G401 (cell line): ENCODE measurements at regions not wholly inside any gene's neighbourhood (a gene's known extent, or its start where the extent isn't known, plus 50 kb on each side); places are given as distances from the start of the nearest gene placed in this dataset.
"Not testable (repeated sequence)": the region's sequence is repeated elsewhere in the genome, so short reads cannot be mapped to it uniquely, and the experiment has no call there.

Source experiments
- DNase-seq: peaks from one replicate; pipeline ENCODE4 v3.0.0-alpha.2; 2015; ENCODE audit warnings: low spot score
- in situ Hi-C: cut with HindIII; loops from 2 replicates; pipeline ENCODE4 v1.10.0; 2016; ENCODE audit warnings: low sequenced_read_pairs, mixed read lengths

DNA sequence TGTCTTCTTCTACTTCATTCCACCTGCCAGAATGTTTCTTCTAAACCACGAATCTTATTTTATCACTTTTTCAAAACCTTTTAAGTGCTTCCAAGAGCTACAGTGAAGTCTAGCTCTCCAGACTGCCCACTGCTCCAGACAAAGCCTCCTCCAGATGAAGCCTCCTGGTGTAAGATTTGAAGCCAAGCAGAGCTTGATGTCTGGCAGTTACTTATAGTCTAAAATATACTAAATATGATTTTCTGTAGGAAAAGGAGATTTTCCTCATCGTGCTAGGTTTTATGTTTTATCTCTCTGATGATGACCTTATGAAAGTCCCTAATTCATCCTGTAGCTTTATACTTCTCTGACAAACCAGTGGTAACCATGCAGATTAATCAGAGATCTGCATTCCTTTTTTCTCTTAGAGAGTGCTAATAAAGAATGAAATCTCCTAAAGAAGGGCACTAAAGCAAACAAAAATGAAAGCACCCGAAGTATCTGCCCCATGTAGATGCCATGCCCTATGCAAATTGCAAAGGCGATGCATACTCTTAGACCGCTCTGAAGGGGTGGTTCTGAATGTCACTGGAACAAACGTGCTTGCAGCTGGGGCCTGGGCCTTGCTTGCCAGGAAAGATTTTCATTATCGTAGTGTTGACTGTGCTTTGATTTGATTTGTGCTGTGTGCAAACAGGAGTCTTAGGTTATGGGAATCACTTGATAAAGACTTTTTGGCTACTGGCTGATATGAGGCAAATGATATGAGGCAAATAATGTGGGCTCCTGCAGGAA lies 314.2 kb downstream of the PID1 start:
- in situ Hi-C loops = no loop called here
- no peak for DNase-seq

DNA sequence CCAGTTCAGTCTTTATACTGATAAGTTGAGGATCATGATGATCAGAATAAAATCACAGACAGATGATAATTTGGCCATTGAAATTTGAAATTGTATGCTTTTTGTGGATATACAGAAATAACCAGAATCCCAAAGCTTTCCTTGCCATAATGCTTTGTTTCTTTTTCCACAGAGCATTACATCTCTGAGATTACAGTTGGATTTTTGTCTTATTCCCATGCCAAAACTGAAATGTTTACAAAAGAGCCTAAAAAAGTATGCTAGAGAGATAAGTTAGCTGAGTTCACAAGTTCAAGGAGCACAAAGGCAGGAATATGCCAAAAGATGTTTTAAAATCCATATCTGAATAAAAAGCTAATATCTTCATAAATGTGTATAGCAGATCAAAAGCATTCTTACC lies 321.3 kb downstream of the PID1 start:
- in situ Hi-C loops = no loop called here
- DNase-seq = no peak

DNA sequence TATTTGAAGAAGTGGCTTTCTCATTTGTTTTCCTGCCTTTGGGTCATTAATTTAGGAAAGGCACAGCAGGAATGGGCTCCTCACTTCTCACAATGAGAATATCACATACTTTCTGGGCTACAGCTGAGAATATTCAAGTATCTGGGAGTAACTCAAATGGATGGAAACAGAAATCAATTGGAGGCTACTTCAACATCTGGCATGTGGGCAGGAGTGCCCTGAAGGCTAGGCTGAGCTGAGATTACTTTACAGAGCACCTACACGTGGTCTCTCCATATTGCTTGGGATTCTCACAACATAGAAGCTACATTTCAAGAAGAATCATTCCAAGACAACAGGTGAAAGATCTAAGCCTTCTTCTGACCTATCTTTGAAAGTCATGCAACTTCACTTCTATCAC lies 325.4 kb downstream of the PID1 start:
- in situ Hi-C loops = no loop called here
- no peak for DNase-seq

- DNase-seq = no peak
- in situ Hi-C loops = no loop called here
These were observed 328.2 kb downstream of the PID1 start for GRCh38 chr2:228942856-228943255.

DNA sequence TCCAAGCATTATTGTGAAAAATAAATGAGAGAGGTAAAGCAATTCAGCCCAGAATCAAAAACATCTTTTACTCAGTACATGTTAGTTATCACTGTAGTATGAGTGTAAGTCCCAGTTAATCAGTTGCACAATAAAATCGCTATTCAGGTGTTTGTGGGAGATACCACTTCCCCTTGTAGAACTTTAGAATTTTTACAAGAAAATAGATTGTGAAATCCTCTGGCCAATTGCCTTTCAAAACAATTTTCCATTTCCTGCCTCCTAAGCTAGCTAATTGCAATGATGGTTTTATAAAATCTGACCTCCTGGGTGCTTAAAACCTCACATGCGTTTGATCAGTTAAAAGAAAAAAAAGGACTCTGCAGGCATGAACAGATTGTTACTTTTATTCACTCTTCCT lies 332.5 kb downstream of the PID1 start:
- in situ Hi-C loops = no loop called here

GRCh38 chr2:228927028-228928010 lies 343.8 kb downstream of the PID1 start:
- in situ Hi-C loops = no loop called here
- no peak for DNase-seq

More for the DNA sequence above, 332.5 kb downstream of the PID1 start:
- no peak for DNase-seq

GRCh38 chr2:228919808-228920207 lies 351.3 kb downstream of the PID1 start:
- no peak for DNase-seq
- in situ Hi-C loops = no loop called here

DNA sequence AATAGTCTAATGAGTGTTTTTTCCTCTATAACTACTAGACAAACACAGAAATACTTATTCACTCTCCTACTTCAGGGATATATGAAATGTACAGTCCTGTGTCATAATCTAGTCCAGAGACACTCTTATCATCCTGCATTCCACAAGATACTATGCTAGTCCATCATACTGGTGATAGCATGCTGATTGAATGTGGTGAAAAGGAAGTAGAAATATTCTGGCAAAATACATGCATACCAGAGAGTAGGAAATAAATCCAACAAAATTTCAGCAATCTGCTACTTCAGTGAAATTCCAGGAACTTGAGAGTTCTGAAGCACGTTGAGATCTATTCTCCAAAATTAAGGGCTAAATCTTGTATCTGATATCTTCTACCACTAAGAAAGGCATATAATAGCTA lies 353.9 kb downstream of the PID1 start:
- DNase-seq = no peak
- in situ Hi-C loops = no loop called here

DNA sequence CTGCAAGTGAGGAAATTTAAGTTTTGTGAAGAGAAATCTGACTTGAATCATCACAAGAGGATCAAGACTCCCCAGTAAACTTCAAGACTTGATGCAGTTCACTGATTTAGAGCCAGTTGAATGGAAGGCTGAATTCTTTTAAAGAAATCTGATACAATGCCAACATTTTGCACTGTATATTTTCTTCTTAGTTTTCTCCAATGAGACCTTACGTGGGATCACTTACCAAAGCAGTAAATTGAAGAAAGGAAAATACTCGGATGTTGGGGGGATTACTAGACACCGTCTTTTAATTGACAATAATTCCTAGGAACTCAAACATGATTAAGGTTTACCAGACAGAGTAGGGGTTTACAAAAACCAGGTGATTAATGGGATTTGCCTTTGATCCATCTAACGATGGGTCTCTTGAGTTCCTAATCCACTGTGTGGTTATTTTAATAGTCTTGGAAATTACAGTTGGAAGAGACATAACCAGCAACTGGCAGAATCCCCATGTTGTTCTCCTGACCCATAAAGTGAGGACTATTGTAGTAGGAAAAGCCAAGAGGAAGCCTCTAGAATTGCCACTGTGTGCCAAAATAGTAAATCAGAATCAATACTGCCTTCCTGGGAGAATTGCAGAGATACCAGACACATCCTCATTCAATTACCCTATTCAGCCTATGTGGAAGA lies 354.5 kb downstream of the PID1 start:
- DNase-seq = no peak
- in situ Hi-C loops = no loop called here

GRCh38 chr2:228913176-228913575 lies 357.9 kb downstream of the PID1 start:
- in situ Hi-C loops = no loop called here
- DNase-seq = no peak

- in situ Hi-C loops, DNase-seq: not testable (repeated sequence)
These were observed 360.2 kb downstream of the PID1 start for GRCh38 chr2:228910872-228911271.

DNA sequence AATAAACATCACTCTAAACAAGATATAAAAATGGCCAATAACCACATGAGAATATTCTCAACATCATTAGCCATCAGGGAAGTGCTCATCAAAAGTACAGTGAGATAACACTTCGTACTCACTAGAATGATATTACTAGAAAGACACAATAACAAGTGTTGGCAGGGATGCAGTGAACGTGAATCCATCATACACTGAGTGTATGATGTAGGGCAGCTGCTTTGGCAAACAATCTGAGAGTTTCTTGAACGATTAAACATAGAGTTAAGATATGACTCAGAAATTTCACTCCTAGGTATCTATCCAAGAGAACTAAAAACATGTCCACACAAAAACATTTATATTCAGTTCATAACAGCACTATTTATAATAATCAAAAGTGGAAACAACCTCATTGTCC lies 368.9 kb downstream of the PID1 start:
- no peak for DNase-seq
- in situ Hi-C loops = no loop called here

- in situ Hi-C loops = no loop called here
These were observed 369.6 kb downstream of the PID1 start for GRCh38 chr2:228901531-228901930.

DNA sequence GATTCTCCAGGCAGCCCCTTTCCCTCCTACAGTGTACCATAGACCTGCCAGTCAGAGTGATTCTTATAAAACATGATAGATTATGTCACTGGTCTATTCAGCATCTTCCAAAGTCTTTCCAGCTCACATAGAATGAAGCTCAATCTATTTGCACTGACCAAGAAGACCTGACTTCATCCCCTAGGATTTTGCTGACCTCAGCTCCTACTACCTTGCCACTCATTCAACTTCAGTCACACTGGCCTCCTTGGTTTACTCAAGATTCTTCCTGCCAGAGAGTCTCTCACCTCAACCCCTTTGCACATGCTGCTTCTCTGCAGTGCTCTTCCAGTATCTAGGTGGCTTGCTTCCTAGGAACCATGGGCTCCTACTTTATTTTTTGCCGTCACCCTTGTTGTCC lies 392.9 kb downstream of the PID1 start:
- in situ Hi-C loops = no loop called here
- no peak for DNase-seq

More at GRCh38 chr2:228901531-228901930, 369.6 kb downstream of the PID1 start:
- DNase-seq = no peak

DNA sequence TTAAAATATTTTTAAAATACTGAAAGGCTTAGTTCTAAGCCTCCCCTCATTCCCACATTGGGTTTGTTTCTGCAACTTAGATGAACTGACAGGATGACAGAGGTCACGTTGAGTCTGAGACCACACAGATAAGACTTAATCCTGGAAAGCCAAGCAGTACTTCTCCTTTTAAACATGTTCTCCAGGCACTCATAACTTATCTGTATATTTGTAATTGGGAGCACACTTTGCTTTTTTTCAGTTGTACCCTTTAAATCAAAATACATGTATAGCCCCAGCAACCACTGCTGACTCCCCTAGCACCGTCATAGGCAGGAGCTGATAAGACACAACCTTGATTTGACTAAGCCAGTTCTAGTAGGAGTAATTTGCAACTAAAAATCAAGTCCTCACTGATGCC lies 394.8 kb downstream of the PID1 start:
- in situ Hi-C loops = no loop called here
- DNase-seq = no peak

- in situ Hi-C loops = no loop called here
- no peak for DNase-seq
These were observed 395.8 kb downstream of the PID1 start for GRCh38 chr2:228875152-228875900.

- in situ Hi-C loops = no loop called here
These were observed 400.1 kb downstream of the PID1 start for GRCh38 chr2:228871012-228871411.

DNA sequence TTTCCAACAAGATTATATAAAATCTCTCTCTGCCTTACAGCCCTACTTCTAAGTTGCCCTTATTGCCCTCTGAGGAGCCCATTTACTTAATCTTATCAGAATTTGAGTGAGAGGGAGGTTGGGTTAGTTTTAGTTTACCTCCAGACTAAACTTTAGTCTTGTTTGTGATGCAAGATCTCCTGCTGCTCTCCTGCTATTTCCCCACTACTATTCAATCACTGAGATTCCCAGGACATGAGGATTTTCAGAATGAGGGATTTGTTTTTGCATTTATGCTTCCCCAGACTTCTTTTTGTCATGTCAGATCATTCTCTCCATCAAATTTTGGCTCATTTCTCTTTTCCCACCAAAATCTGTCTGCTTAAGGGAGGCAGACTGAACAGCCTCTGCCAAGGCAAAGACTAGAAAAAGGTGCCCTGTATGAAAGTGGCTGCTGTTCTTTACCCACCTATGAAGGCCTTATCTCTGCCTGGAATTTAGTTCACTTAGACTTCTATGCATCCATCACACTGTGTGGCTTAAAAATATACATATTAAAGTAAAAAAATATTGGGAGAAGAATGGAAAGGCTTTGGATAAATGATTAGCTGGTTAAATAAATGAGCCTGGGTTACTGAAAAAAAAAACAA lies 401.3 kb downstream of the PID1 start:
- no peak for DNase-seq
- in situ Hi-C loops = no loop called here

More at GRCh38 chr2:228871012-228871411, 400.1 kb downstream of the PID1 start:
- no peak for DNase-seq

- in situ Hi-C loops = no loop called here
- no peak for DNase-seq
These were observed 403.7 kb downstream of the PID1 start for GRCh38 chr2:228867406-228867805.
